Liver (tissue), 8 donors: ENCODE measurements at regions not wholly inside any gene's neighbourhood (a gene's known extent, or its start where the extent isn't known, plus 50 kb on each side); places are given as distances from the start of the nearest gene placed in this dataset.

Experiments
- DNase-seq: peaks from one replicate; pipeline ENCODE4 v3.0.0-alpha.2; 2017; ENCODE audit warnings: low spot score
- H3K27ac ChIP-seq, 2 donors: one replicate each; pipeline ENCODE4 v1.7.0; 2013; ENCODE audit warnings: inconsistent platforms in 2 of 2, low read length in 2 of 2, control low read depth in 1 of 2, low read depth in 1 of 2, mild to moderate bottlenecking in 1 of 2
- H3K27me3 ChIP-seq, 4 donors: one replicate each; pipeline versions ENCODE4 v1.6.1 to v1.7.0; 2013; ENCODE audit warnings: low read length in 3 of 4, inconsistent platforms in 1 of 4, mild to moderate bottlenecking in 1 of 4, moderate library complexity in 1 of 4; ENCODE audit not compliant: control insufficient read depth in 4 of 4, insufficient read depth in 4 of 4
- H3K36me3 ChIP-seq, 4 donors: one replicate each; pipeline versions ENCODE4 v1.6.1 to v1.7.0; 2013; ENCODE audit warnings: low read length in 3 of 4, mild to moderate bottlenecking in 3 of 4, low read depth in 1 of 4, moderate library complexity in 1 of 4; ENCODE audit not compliant: control insufficient read depth in 4 of 4, insufficient read depth in 3 of 4
- H3K4me1 ChIP-seq, 4 donors: one replicate each; pipeline versions ENCODE4 v1.6.1 to v1.7.0; 2013; ENCODE audit warnings: low read length in 3 of 4, mild to moderate bottlenecking in 3 of 4, moderate library complexity in 1 of 4; ENCODE audit not compliant: control insufficient read depth in 4 of 4, insufficient read depth in 4 of 4
- H3K4me3 ChIP-seq, 3 donors: one replicate each; pipeline versions ENCODE4 v1.6.1 to v1.7.0; 2013; ENCODE audit warnings: low read length in 3 of 3, control low read depth in 1 of 3, low read depth in 1 of 3, mild to moderate bottlenecking in 1 of 3
- H3K9ac ChIP-seq, 2 donors: one replicate each; pipeline ENCODE4 v1.7.0; 2013; ENCODE audit warnings: low read length in 2 of 2, mild to moderate bottlenecking in 2 of 2, moderate library complexity in 2 of 2, control low read depth in 1 of 2, low read depth in 1 of 2
- H3K9me3 ChIP-seq, 4 donors: one replicate each; pipeline versions ENCODE4 v1.6.1 to v1.7.0; 2013; ENCODE audit warnings: low read length in 3 of 4; ENCODE audit not compliant: control insufficient read depth in 4 of 4
- EGR1 ChIP-seq, 2 donors: IDR thresholded peaks; 2 replicates each; pipeline ENCODE4 v1.6.1; 2016 to 2018; ENCODE audit warnings: antibody characterized with exemption in 2 of 2, low read depth in 2 of 2
- FOXA1 ChIP-seq: IDR thresholded peaks from 2 replicates; pipeline ENCODE4 v1.6.1; 2016; ENCODE audit warnings: antibody characterized with exemption
- FOXA2 ChIP-seq: IDR thresholded peaks from 2 replicates; pipeline ENCODE4 v1.6.1; 2016; ENCODE audit warnings: antibody characterized with exemption
- GABPA ChIP-seq, 2 donors: IDR thresholded peaks in 1 of 2; conservative IDR thresholded peaks in 1 of 2; 2 replicates each; pipeline ENCODE4 v1.6.1; 2016; ENCODE audit warnings: antibody characterized with exemption in 2 of 2, mild to moderate bottlenecking in 1 of 2, moderate library complexity in 1 of 2
- HNF4A ChIP-seq, 2 donors: conservative IDR thresholded peaks; 2 replicates each; pipeline ENCODE4 v1.6.1; 2016; ENCODE audit warnings: antibody characterized with exemption in 2 of 2, mild to moderate bottlenecking in 2 of 2
- HNF4G ChIP-seq: IDR thresholded peaks from 2 replicates; pipeline ENCODE4 v1.6.1; 2016; ENCODE audit warnings: antibody characterized with exemption
- JUND ChIP-seq, 2 donors: IDR thresholded peaks; 2 replicates each; pipeline ENCODE4 v1.6.1; 2016; ENCODE audit warnings: antibody characterized with exemption in 2 of 2
- NR2F2 ChIP-seq: IDR thresholded peaks from 2 replicates; pipeline ENCODE4 v1.6.1; 2016; ENCODE audit warnings: antibody characterized with exemption
- RAD21 ChIP-seq, 2 donors: IDR thresholded peaks; 2 replicates each; pipeline ENCODE4 v1.6.1; 2016; ENCODE audit warnings: antibody characterized with exemption in 2 of 2, mild to moderate bottlenecking in 2 of 2
- RXRA ChIP-seq, 2 donors: IDR thresholded peaks; 2 replicates each; pipeline ENCODE4 v1.6.1; 2017 to 2018; ENCODE audit warnings: antibody characterized with exemption in 2 of 2, mild to moderate bottlenecking in 1 of 2
- SP1 ChIP-seq: IDR thresholded peaks from 2 replicates; pipeline ENCODE4 v1.6.1; 2018; ENCODE audit warnings: antibody characterized with exemption, mild to moderate bottlenecking
- TAF1 ChIP-seq: conservative IDR thresholded peaks from 2 replicates; pipeline ENCODE4 v1.6.1; 2016; ENCODE audit warnings: antibody characterized with exemption, mild to moderate bottlenecking
- YY1 ChIP-seq: IDR thresholded peaks from 2 replicates; pipeline ENCODE4 v1.6.1; 2016; ENCODE audit warnings: antibody characterized with exemption, mild to moderate bottlenecking
- WGBS: extraction: QIAGEN DNeasy Blood & Tissue Kit; methylation state at CpG from one replicate; pipeline ENCODE4 v1.1.7; 2013; 5-methylcytosine and 5-hydroxymethylcytosine counted together
- TF ChIP-seq, protein P1 (sequence below): IDR thresholded peaks from 2 replicates; pipeline ENCODE4 v1.6.1; 2016; ENCODE audit warnings: antibody characterized with exemption
- TF ChIP-seq, protein P2 (sequence below): fragments of 150-350 bp; IDR thresholded peaks from 2 replicates; pipeline ENCODE4 v1.5.1; 2017; ENCODE audit warnings: improper control_type of control experiment, low read depth, low read length; ENCODE audit not compliant: missing input control
- TF ChIP-seq, protein P3 (sequence below): IDR thresholded peaks from 2 replicates; pipeline ENCODE4 v1.6.1; 2016; ENCODE audit warnings: antibody characterized with exemption
- TF ChIP-seq, protein P4 (sequence below): IDR thresholded peaks from 2 replicates; pipeline ENCODE4 v1.6.1; 2016; ENCODE audit warnings: antibody characterized with exemption
- TF ChIP-seq, protein P5 (sequence below): IDR thresholded peaks from 2 replicates; pipeline ENCODE4 v1.6.1; 2016; ENCODE audit warnings: antibody characterized with exemption, mild to moderate bottlenecking
- donor health status: healthy.
- donor health status: healthy.
- donor health status: healthy.
- donor health status: healthy.
- donor health status: healthy.

DNA sequence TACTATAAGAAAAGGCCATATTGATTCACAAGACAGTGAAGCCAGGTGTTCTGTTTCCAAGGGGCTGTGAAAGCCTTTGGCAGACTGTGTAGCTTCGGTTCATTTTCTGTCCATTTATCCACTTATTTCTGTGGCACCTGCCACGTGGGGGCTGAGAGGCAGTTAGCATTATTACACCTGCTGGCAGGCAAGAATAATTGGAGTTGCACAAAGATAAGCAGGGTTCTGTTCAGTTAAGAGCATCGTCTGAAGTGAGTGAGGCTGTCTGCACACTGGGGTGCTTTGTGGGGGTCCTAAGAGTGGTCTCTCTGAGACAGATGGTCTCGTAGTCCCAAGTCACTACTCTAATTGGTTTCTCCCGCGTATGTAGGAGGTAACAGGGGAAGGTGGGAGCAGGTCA is 60.6 kb upstream of the CCN6 start:
- Histone ChIP-seq H3K27ac (no peak overlapping the region), H3K9ac (no peak overlapping the region), H3K27me3 (no peaks in the 10 kb centered on the region), H3K4me1 (peaks cover 0 to 3% (median 0%) of the 10 kb centered on the region in 4 donors), H3K36me3 (no peaks in the 10 kb centered on the region), H3K9me3 (no peaks in the 10 kb centered on the region), H3K4me3 (no peak overlapping the region)
- 74% methylated on average over 6 of the region's 6 CpGs for WGBS
- no peak for TF ChIP-seq SP1
- TF ChIP-seq, protein P1, sequence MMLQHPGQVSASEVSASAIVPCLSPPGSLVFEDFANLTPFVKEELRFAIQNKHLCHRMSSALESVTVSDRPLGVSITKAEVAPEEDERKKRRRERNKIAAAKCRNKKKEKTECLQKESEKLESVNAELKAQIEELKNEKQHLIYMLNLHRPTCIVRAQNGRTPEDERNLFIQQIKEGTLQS, result no peak
- no peak for TF ChIP-seq FOXA1
- TF ChIP-seq YY1, result no peak
- TF ChIP-seq EGR1 (IDR thresholded peaks at IDR 0.05; ENCODE audit: low read depth in 2 of 2), result no peak
- TF ChIP-seq, protein P2, sequence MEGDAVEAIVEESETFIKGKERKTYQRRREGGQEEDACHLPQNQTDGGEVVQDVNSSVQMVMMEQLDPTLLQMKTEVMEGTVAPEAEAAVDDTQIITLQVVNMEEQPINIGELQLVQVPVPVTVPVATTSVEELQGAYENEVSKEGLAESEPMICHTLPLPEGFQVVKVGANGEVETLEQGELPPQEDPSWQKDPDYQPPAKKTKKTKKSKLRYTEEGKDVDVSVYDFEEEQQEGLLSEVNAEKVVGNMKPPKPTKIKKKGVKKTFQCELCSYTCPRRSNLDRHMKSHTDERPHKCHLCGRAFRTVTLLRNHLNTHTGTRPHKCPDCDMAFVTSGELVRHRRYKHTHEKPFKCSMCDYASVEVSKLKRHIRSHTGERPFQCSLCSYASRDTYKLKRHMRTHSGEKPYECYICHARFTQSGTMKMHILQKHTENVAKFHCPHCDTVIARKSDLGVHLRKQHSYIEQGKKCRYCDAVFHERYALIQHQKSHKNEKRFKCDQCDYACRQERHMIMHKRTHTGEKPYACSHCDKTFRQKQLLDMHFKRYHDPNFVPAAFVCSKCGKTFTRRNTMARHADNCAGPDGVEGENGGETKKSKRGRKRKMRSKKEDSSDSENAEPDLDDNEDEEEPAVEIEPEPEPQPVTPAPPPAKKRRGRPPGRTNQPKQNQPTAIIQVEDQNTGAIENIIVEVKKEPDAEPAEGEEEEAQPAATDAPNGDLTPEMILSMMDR, result no peak
- TF ChIP-seq, protein P3, sequence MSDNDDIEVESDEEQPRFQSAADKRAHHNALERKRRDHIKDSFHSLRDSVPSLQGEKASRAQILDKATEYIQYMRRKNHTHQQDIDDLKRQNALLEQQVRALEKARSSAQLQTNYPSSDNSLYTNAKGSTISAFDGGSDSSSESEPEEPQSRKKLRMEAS, result no peak
- no peak for TF ChIP-seq HNF4G
- TF ChIP-seq TAF1, result no peak
- TF ChIP-seq, protein P4, sequence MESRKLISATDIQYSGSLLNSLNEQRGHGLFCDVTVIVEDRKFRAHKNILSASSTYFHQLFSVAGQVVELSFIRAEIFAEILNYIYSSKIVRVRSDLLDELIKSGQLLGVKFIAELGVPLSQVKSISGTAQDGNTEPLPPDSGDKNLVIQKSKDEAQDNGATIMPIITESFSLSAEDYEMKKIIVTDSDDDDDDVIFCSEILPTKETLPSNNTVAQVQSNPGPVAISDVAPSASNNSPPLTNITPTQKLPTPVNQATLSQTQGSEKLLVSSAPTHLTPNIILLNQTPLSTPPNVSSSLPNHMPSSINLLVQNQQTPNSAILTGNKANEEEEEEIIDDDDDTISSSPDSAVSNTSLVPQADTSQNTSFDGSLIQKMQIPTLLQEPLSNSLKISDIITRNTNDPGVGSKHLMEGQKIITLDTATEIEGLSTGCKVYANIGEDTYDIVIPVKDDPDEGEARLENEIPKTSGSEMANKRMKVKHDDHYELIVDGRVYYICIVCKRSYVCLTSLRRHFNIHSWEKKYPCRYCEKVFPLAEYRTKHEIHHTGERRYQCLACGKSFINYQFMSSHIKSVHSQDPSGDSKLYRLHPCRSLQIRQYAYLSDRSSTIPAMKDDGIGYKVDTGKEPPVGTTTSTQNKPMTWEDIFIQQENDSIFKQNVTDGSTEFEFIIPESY, result no peak
- TF ChIP-seq RAD21 (IDR thresholded peaks at IDR 0.05), result no peak
- TF ChIP-seq JUND (IDR thresholded peaks at IDR 0.05), result no peak
- no peak for TF ChIP-seq GABPA (IDR thresholded peaks at IDR 0.05 in 1 of 2, conservative IDR thresholded peaks at IDR 0.05 in 1 of 2)
- no peak for DNase-seq

DNA sequence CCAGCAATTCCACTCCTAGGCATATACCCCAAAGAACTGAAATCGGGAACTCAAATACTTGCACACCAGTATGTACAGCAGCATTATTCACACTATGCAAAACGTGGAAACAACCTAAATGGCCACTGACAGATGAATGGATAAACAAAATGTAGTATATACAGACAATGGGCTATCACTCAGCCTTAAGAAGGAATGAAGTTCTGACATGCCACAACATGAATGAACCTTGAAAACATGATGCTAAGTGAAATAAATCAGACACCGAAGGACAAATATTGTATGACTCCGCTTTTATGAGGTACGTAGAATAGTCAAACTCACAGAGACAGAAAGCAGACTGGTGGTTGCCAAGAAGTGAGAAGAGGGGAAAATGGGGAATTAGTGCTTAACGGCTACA is 59.1 kb upstream of the CCN6 start:
- Histone ChIP-seq H3K36me3 (no peaks in the 10 kb centered on the region), H3K27me3 (no peaks in the 10 kb centered on the region), H3K9me3 (no peaks in the 10 kb centered on the region), H3K9ac (no peak overlapping the region), H3K27ac (no peak overlapping the region), H3K4me1 (peaks cover 0 to 3% (median 0%) of the 10 kb centered on the region in 4 donors), H3K4me3 (no peak overlapping the region)
- no peak for DNase-seq
- WGBS, result 88% methylated on average over 6 of the region's 6 CpGs
- no peak for TF ChIP-seq YY1
- TF ChIP-seq NR2F2, result no peak
- TF ChIP-seq HNF4A (conservative IDR thresholded peaks at IDR 0.05), result no peak
- no peak for TF ChIP-seq FOXA1
- no peak for TF ChIP-seq JUND (IDR thresholded peaks at IDR 0.05)
- no peak for TF ChIP-seq SP1
- no peak for TF ChIP-seq EGR1 (IDR thresholded peaks at IDR 0.05; ENCODE audit: low read depth in 2 of 2)
- no peak for TF ChIP-seq RXRA (IDR thresholded peaks at IDR 0.05)
- TF ChIP-seq, protein P3, result no peak
- TF ChIP-seq, protein P1, result no peak
- TF ChIP-seq TAF1, result no peak
- no peak for TF ChIP-seq FOXA2
- TF ChIP-seq, protein P4, result no peak
- no peak for TF ChIP-seq HNF4G
- TF ChIP-seq, protein P5, sequence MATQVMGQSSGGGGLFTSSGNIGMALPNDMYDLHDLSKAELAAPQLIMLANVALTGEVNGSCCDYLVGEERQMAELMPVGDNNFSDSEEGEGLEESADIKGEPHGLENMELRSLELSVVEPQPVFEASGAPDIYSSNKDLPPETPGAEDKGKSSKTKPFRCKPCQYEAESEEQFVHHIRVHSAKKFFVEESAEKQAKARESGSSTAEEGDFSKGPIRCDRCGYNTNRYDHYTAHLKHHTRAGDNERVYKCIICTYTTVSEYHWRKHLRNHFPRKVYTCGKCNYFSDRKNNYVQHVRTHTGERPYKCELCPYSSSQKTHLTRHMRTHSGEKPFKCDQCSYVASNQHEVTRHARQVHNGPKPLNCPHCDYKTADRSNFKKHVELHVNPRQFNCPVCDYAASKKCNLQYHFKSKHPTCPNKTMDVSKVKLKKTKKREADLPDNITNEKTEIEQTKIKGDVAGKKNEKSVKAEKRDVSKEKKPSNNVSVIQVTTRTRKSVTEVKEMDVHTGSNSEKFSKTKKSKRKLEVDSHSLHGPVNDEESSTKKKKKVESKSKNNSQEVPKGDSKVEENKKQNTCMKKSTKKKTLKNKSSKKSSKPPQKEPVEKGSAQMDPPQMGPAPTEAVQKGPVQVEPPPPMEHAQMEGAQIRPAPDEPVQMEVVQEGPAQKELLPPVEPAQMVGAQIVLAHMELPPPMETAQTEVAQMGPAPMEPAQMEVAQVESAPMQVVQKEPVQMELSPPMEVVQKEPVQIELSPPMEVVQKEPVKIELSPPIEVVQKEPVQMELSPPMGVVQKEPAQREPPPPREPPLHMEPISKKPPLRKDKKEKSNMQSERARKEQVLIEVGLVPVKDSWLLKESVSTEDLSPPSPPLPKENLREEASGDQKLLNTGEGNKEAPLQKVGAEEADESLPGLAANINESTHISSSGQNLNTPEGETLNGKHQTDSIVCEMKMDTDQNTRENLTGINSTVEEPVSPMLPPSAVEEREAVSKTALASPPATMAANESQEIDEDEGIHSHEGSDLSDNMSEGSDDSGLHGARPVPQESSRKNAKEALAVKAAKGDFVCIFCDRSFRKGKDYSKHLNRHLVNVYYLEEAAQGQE, result no peak
- no peak for TF ChIP-seq GABPA (IDR thresholded peaks at IDR 0.05 in 1 of 2, conservative IDR thresholded peaks at IDR 0.05 in 1 of 2)
